ENCODE measurements at regions not wholly inside any gene's neighbourhood (a gene's known extent, or its start where the extent isn't known, plus 50 kb on each side); places are given as distances from the start of the nearest gene placed in this dataset.
A peak's percentile ranks its signal among the peaks of the same experiment; 100 is the strongest.

- H3K27me3 ChIP-seq (ENCODE audit: control insufficient read depth, insufficient read depth, low read length) = no peaks in the 10 kb centered on the region
- H3K27ac ChIP-seq (ENCODE audit: low read depth, low read length) = no peak overlapping the region
- ChIA-PET CTCF (interaction anchor here (1.6 to 2.1 kb wide), 2 partner anchors 244 to 341 kb away, joined by 4 to 5 read pairs; no protein-coding TSS in a partner anchor), POLR2A (no interaction called here)
- TF ChIP-seq CTCF (IDR thresholded peaks at IDR 0.05; ENCODE audit: low read depth, low read length) = no peak
- no peak overlapping the region for H3K4me3 ChIP-seq (ENCODE audit: low read depth, low read length)
- H3K9me3 ChIP-seq (ENCODE audit: control insufficient read depth, insufficient read depth, low read length) = peaks cover 3% of the 10 kb centered on the region; the same call in 1 of the 2 replicates
- no peak for DNase-seq (ENCODE audit: low read depth, low spot score)
Observed at GRCh38 chr20:22342410-22342809, 242.0 kb downstream of the FOXA2 start.

GRCh38 chr20:22341508-22341907 is 242.9 kb downstream of the FOXA2 start:
- no peak overlapping the region for H3K27ac ChIP-seq (ENCODE audit: low read depth, low read length)
- no peak for TF ChIP-seq CTCF (IDR thresholded peaks at IDR 0.05; ENCODE audit: low read depth, low read length)
- ChIA-PET POLR2A (no interaction called here), CTCF (interaction anchor here (1.6 to 2.1 kb wide), 2 partner anchors 245 to 342 kb away, joined by 4 to 5 read pairs; no protein-coding TSS in a partner anchor)
- no peak overlapping the region for H3K4me3 ChIP-seq (ENCODE audit: low read depth, low read length)
- no peak for DNase-seq (ENCODE audit: low read depth, low spot score)
- H3K9me3 ChIP-seq (ENCODE audit: control insufficient read depth, insufficient read depth, low read length) = peaks cover 3% of the 10 kb centered on the region; the same call in 1 of the 2 replicates
- no peaks in the 10 kb centered on the region for H3K27me3 ChIP-seq (ENCODE audit: control insufficient read depth, insufficient read depth, low read length)

GRCh38 chr20:22339946-22340345 is 244.4 kb downstream of the FOXA2 start:
- Histone ChIP-seq H3K27ac (ENCODE audit: low read depth, low read length) (no peak overlapping the region), H3K4me3 (ENCODE audit: low read depth, low read length) (no peak overlapping the region), H3K27me3 (ENCODE audit: control insufficient read depth, insufficient read depth, low read length) (no peaks in the 10 kb centered on the region), H3K9me3 (ENCODE audit: control insufficient read depth, insufficient read depth, low read length) (peaks cover 3% of the 10 kb centered on the region; the same call in 1 of the 2 replicates)
- ChIA-PET POLR2A (no interaction called here), CTCF (interaction anchor here (0.6 to 2.6 kb wide), 8 partner anchors 10 to 678 kb away, joined by 3 to 32 read pairs (median 4); no protein-coding TSS in a partner anchor)
- DNase-seq (ENCODE audit: low read depth, low spot score) = no peak
- no peak for TF ChIP-seq CTCF (IDR thresholded peaks at IDR 0.05; ENCODE audit: low read depth, low read length)

GRCh38 chr20:22339091-22339881 is 245.1 kb downstream of the FOXA2 start:
- H3K27me3 ChIP-seq (ENCODE audit: control insufficient read depth, insufficient read depth, low read length) = no peaks in the 10 kb centered on the region
- peaks cover 3% of the 10 kb centered on the region; the same call in 1 of the 2 replicates for H3K9me3 ChIP-seq (ENCODE audit: control insufficient read depth, insufficient read depth, low read length)
- CTCF ChIA-PET = interaction anchor here (0.6 to 2.6 kb wide), 8 partner anchors 10 to 678 kb away, joined by 3 to 32 read pairs (median 4); no protein-coding TSS in a partner anchor
- TF ChIP-seq CTCF (IDR thresholded peaks at IDR 0.05; ENCODE audit: low read depth, low read length) = peak; percentile 77
- POLR2A ChIA-PET = no interaction called here
- H3K4me3 ChIP-seq (ENCODE audit: low read depth, low read length) = no peak overlapping the region
- peak; percentile 4 for DNase-seq (ENCODE audit: low read depth, low spot score)
- H3K27ac ChIP-seq (ENCODE audit: low read depth, low read length) = no peak overlapping the region

GRCh38 chr20:22338140-22338708 is 246.1 kb downstream of the FOXA2 start:
- Histone ChIP-seq H3K9me3 (ENCODE audit: control insufficient read depth, insufficient read depth, low read length) (no peaks in the 10 kb centered on the region; the same call in 1 of the 2 replicates), H3K27me3 (ENCODE audit: control insufficient read depth, insufficient read depth, low read length) (no peaks in the 10 kb centered on the region), H3K27ac (ENCODE audit: low read depth, low read length) (no peak overlapping the region), H3K4me3 (ENCODE audit: low read depth, low read length) (no peak overlapping the region)
- ChIA-PET CTCF (interaction anchor here (1.5 to 2.6 kb wide), 4 partner anchors 12 to 346 kb away, joined by 3 to 32 read pairs (median 12); no protein-coding TSS in a partner anchor), POLR2A (no interaction called here)
- DNase-seq (ENCODE audit: low read depth, low spot score) = no peak
- no peak for TF ChIP-seq CTCF (IDR thresholded peaks at IDR 0.05; ENCODE audit: low read depth, low read length)
